ENCODE measurements at regions not wholly inside any gene's neighbourhood (a gene's known extent, or its start where the extent isn't known, plus 50 kb on each side); places are given as distances from the start of the nearest gene placed in this dataset.

DNA sequence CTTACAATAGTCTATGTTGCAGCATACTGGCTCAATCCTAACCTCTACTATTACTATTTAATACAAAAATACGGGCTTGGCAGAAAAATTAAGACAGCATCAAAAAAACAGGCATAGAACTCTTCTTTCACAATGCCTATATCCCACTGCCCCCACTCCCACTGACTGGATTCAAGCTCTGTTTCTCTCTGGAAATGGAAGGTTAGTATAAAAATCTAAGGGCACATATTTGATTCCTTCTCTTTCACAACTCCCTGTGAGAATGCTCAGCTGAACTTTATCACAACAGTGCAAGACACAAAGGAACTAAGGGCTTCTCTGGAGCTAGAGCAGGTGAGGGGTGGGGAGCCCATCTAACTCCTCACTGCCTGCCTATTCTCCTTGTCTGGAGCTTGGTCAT, 258.4 kb upstream of the FAM83B start:
- Histone ChIP-seq H3K4me1 (ENCODE audit: insufficient read depth, insufficient read length) (no peaks in the 10 kb centered on the region), H3K27me3 (ENCODE audit: insufficient read depth, insufficient read length) (no peaks in the 10 kb centered on the region), H3K9me3 (ENCODE audit: insufficient read depth, low read length) (no peaks in the 10 kb centered on the region), H3K36me3 (ENCODE audit: insufficient read depth, insufficient read length, low read length) (no peaks in the 10 kb centered on the region), H3K4me3 (ENCODE audit: insufficient read length, low read depth) (no peak overlapping the region), H3K9ac (ENCODE audit: insufficient read length, low read depth) (no peak overlapping the region)
- TF ChIP-seq ZNF274 (IDR thresholded peaks at IDR 0.05; ENCODE audit: low read depth, low read length) (no peak), YY1 (IDR thresholded peaks at IDR 0.05; ENCODE audit: insufficient read depth, insufficient read length) (no peak), SUZ12 (IDR thresholded peaks at IDR 0.05; ENCODE audit: extremely low read depth, insufficient read depth, insufficient read length) (no peak)
- DNase-seq (ENCODE audit: low read depth, low spot score): no peak

- DNase-seq (ENCODE audit: low read depth, low spot score): no peak
- Histone ChIP-seq H3K4me3 (ENCODE audit: insufficient read length, low read depth) (no peak overlapping the region), H3K4me1 (ENCODE audit: insufficient read depth, insufficient read length) (no peaks in the 10 kb centered on the region), H3K9ac (ENCODE audit: insufficient read length, low read depth) (no peak overlapping the region), H3K36me3 (ENCODE audit: insufficient read depth, insufficient read length, low read length) (no peaks in the 10 kb centered on the region), H3K9me3 (ENCODE audit: insufficient read depth, low read length) (no peaks in the 10 kb centered on the region), H3K27me3 (ENCODE audit: insufficient read depth, insufficient read length) (no peaks in the 10 kb centered on the region)
- TF ChIP-seq ZNF274 (IDR thresholded peaks at IDR 0.05; ENCODE audit: low read depth, low read length) (no peak), SUZ12 (IDR thresholded peaks at IDR 0.05; ENCODE audit: extremely low read depth, insufficient read depth, insufficient read length) (no peak), YY1 (IDR thresholded peaks at IDR 0.05; ENCODE audit: insufficient read depth, insufficient read length) (no peak)
These were observed 250.7 kb upstream of the FAM83B start for GRCh38 chr6:54595844-54596243.

DNA sequence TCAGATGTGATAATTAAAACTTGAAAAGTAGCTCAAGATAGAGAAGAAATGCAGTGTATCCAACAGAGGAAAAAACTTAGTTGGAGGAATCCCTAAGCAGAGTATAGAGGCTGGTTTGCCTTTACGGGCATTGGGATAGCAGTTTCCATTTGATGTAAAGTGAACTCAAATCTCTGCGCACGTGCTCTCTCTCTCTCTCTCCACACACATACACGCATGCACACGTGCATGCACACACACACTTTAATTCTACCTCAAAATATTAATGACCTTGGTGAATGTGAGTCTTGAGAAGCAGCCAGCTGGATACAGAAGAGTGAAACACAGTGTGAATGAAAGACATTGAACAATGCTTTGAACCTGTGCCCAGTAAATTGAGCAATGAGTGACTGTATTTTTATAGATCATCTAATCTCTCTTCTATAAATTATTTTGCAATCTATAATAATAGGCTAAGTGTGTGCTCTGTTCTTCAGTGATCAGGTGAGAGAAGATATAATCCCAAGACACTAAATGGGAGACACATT, 247.7 kb upstream of the FAM83B start:
- no peak for DNase-seq (ENCODE audit: low read depth, low spot score)

DNA sequence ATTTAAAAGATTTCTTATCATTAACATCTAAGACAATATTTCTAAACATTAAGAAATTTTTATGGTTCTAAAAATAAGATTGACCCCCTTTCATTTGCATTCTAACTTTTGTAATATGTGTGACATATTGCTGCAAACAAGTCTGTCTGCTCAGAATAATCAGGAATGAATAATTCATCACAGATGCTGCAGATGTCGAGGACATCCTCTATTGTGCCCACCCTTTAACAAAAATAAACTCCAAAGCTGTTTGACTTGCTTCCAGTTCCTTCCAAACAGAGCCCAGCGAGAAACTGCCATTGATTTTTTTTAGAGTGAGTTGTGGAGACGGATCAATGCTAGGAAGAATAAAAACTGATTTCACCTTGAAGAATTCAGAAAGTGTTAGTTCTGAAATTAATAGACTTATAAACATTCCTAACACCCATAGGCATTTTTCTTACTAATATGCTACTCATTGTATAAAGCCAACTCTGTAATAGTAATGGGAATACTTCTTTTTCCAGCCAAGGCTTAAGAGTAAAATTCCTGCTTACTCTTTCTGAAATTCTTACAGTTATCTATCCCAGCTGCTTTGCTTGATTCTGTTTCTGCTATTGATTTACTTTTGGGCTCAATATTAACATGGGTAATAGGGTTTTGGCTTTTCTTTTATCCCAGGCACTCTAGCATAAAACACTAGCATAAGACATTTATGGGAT, 244.8 kb upstream of the FAM83B start:
- Histone ChIP-seq H3K27me3 (ENCODE audit: insufficient read depth, insufficient read length) (no peaks in the 10 kb centered on the region), H3K4me1 (ENCODE audit: insufficient read depth, insufficient read length) (no peaks in the 10 kb centered on the region), H3K4me3 (ENCODE audit: insufficient read length, low read depth) (no peak overlapping the region), H3K9me3 (ENCODE audit: insufficient read depth, low read length) (no peaks in the 10 kb centered on the region), H3K9ac (ENCODE audit: insufficient read length, low read depth) (no peak overlapping the region), H3K36me3 (ENCODE audit: insufficient read depth, insufficient read length, low read length) (no peaks in the 10 kb centered on the region)
- DNase-seq (ENCODE audit: low read depth, low spot score): no peak
- no peak for TF ChIP-seq SUZ12 (IDR thresholded peaks at IDR 0.05; ENCODE audit: extremely low read depth, insufficient read depth, insufficient read length)
- no peak for TF ChIP-seq YY1 (IDR thresholded peaks at IDR 0.05; ENCODE audit: insufficient read depth, insufficient read length)
- no peak for TF ChIP-seq ZNF274 (IDR thresholded peaks at IDR 0.05; ENCODE audit: low read depth, low read length)

More for the DNA sequence above, 247.7 kb upstream of the FAM83B start:
- TF ChIP-seq SUZ12 (IDR thresholded peaks at IDR 0.05; ENCODE audit: extremely low read depth, insufficient read depth, insufficient read length): no peak
- TF ChIP-seq YY1 (IDR thresholded peaks at IDR 0.05; ENCODE audit: insufficient read depth, insufficient read length): no peak
- TF ChIP-seq ZNF274 (IDR thresholded peaks at IDR 0.05; ENCODE audit: low read depth, low read length): no peak
- no peaks in the 10 kb centered on the region for H3K27me3 ChIP-seq (ENCODE audit: insufficient read depth, insufficient read length)
- no peaks in the 10 kb centered on the region for H3K4me1 ChIP-seq (ENCODE audit: insufficient read depth, insufficient read length)
- no peak overlapping the region for H3K4me3 ChIP-seq (ENCODE audit: insufficient read length, low read depth)
- no peak overlapping the region for H3K9ac ChIP-seq (ENCODE audit: insufficient read length, low read depth)
- H3K9me3 ChIP-seq (ENCODE audit: insufficient read depth, low read length): no peaks in the 10 kb centered on the region
- H3K36me3 ChIP-seq (ENCODE audit: insufficient read depth, insufficient read length, low read length): no peaks in the 10 kb centered on the region

DNA sequence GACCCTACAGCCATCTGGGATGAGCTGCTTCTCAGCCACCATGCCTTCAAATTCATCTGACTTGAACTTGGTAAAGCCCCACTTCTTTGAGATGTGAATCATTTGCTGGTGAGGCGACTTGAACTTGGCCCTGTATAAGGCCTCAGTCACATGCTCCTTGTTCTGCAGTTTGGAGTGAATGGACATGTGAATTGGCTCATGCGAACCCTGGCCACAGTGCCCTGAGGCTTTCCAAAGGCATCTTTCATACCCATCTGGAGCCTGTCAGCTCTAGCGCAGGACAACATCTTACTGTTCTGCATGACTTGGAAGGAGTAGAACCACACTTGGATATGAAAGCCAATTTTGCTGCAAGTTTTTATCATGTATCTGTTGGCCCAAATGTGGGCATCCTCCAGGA, 244.0 kb upstream of the FAM83B start:
- no peak for DNase-seq (ENCODE audit: low read depth, low spot score)
- Histone ChIP-seq H3K9ac (ENCODE audit: insufficient read length, low read depth) (no peak overlapping the region), H3K36me3 (ENCODE audit: insufficient read depth, insufficient read length, low read length) (no peaks in the 10 kb centered on the region), H3K27me3 (ENCODE audit: insufficient read depth, insufficient read length) (no peaks in the 10 kb centered on the region), H3K4me3 (ENCODE audit: insufficient read length, low read depth) (no peak overlapping the region), H3K4me1 (ENCODE audit: insufficient read depth, insufficient read length) (no peaks in the 10 kb centered on the region), H3K9me3 (ENCODE audit: insufficient read depth, low read length) (no peaks in the 10 kb centered on the region)
- no peak for TF ChIP-seq SUZ12 (IDR thresholded peaks at IDR 0.05; ENCODE audit: extremely low read depth, insufficient read depth, insufficient read length)

GRCh38 chr6:54609981-54610380, 236.6 kb upstream of the FAM83B start:
- no peak for TF ChIP-seq ZNF274 (IDR thresholded peaks at IDR 0.05; ENCODE audit: low read depth, low read length)
- DNase-seq (ENCODE audit: low read depth, low spot score): no peak
- no peaks in the 10 kb centered on the region for H3K4me1 ChIP-seq (ENCODE audit: insufficient read depth, insufficient read length)

DNA sequence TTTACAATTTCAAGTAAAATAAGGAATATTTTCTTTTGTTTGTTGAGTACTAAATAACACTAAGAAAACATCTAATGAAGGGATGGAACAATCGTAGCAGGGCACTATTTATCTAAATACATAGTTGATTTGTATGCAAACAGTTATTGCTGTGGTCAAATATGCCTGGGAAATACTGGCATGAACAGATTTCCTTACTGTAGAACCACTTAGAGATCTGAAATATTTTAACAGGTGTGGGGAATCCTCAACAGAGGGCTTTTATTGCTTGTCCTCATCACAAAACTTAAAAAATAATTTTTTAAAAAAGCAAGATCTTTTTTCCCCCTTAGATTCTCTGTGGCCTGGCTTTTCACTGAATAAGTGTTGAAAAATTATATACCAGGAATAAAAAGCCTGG, 233.0 kb upstream of the FAM83B start:
- Histone ChIP-seq H3K9me3 (ENCODE audit: insufficient read depth, low read length) (no peaks in the 10 kb centered on the region), H3K4me1 (ENCODE audit: insufficient read depth, insufficient read length) (no peaks in the 10 kb centered on the region), H3K36me3 (ENCODE audit: insufficient read depth, insufficient read length, low read length) (no peaks in the 10 kb centered on the region), H3K4me3 (ENCODE audit: insufficient read length, low read depth) (no peak overlapping the region), H3K9ac (ENCODE audit: insufficient read length, low read depth) (no peak overlapping the region), H3K27me3 (ENCODE audit: insufficient read depth, insufficient read length) (no peaks in the 10 kb centered on the region)
- TF ChIP-seq ZNF274 (IDR thresholded peaks at IDR 0.05; ENCODE audit: low read depth, low read length): no peak
- TF ChIP-seq YY1 (IDR thresholded peaks at IDR 0.05; ENCODE audit: insufficient read depth, insufficient read length): no peak
- no peak for TF ChIP-seq SUZ12 (IDR thresholded peaks at IDR 0.05; ENCODE audit: extremely low read depth, insufficient read depth, insufficient read length)
- DNase-seq (ENCODE audit: low read depth, low spot score): no peak

More at GRCh38 chr6:54609981-54610380, 236.6 kb upstream of the FAM83B start:
- no peak overlapping the region for H3K9ac ChIP-seq (ENCODE audit: insufficient read length, low read depth)
- H3K9me3 ChIP-seq (ENCODE audit: insufficient read depth, low read length): no peaks in the 10 kb centered on the region
- H3K27me3 ChIP-seq (ENCODE audit: insufficient read depth, insufficient read length): no peaks in the 10 kb centered on the region
- no peaks in the 10 kb centered on the region for H3K36me3 ChIP-seq (ENCODE audit: insufficient read depth, insufficient read length, low read length)
- H3K4me3 ChIP-seq (ENCODE audit: insufficient read length, low read depth): no peak overlapping the region

Measured in NT2/D1 (cell line).